ENCODE measurements at regions not wholly inside any gene's neighbourhood (a gene's known extent, or its start where the extent isn't known, plus 50 kb on each side); places are given as distances from the start of the nearest gene placed in this dataset.

- H3K9ac ChIP-seq (ENCODE audit: low read length in 5 of 5) = no peak overlapping the region
- H3K27me3 ChIP-seq (ENCODE audit: control insufficient read depth in 5 of 5, insufficient read depth in 4 of 5, low read length in 5 of 5) = peaks cover 0 to 13% (median 6%) of the 10 kb centered on the region in 5 donors
- H3K4me3 ChIP-seq (ENCODE audit: low read depth in 1 of 5, low read length in 5 of 5) = no peak overlapping the region
- no peaks in the 10 kb centered on the region for H3K36me3 ChIP-seq (ENCODE audit: control insufficient read depth in 5 of 5, insufficient read depth in 5 of 5, low read length in 5 of 5)
- H3K9me3 ChIP-seq (ENCODE audit: control insufficient read depth in 5 of 5, low read length in 5 of 5) = peaks cover 2 to 8% (median 6%) of the 10 kb centered on the region in 5 donors
- no peak overlapping the region for H3K27ac ChIP-seq (ENCODE audit: low read depth, low read length)
- no peaks in the 10 kb centered on the region for H3K4me1 ChIP-seq (ENCODE audit: control insufficient read depth in 5 of 5, insufficient read depth in 5 of 5, low read length in 5 of 5)
Measured at GRCh38 chr22:48936391-48936790, 891.3 kb downstream of the BRD1 start.

GRCh38 chr22:48934446-48934845 is 893.2 kb downstream of the BRD1 start:
- H3K4me1 ChIP-seq (ENCODE audit: control insufficient read depth in 5 of 5, insufficient read depth in 5 of 5, low read length in 5 of 5) = no peaks in the 10 kb centered on the region
- H3K27me3 ChIP-seq (ENCODE audit: control insufficient read depth in 5 of 5, insufficient read depth in 4 of 5, low read length in 5 of 5) = peaks cover 0 to 8% (median 3%) of the 10 kb centered on the region in 5 donors
- no peak overlapping the region for H3K27ac ChIP-seq (ENCODE audit: low read depth, low read length)
- no peaks in the 10 kb centered on the region for H3K36me3 ChIP-seq (ENCODE audit: control insufficient read depth in 5 of 5, insufficient read depth in 5 of 5, low read length in 5 of 5)
- H3K9ac ChIP-seq (ENCODE audit: low read length in 5 of 5) = no peak overlapping the region
- H3K9me3 ChIP-seq (ENCODE audit: control insufficient read depth in 5 of 5, low read length in 5 of 5) = peaks cover 2 to 8% (median 6%) of the 10 kb centered on the region in 5 donors
- no peak overlapping the region for H3K4me3 ChIP-seq (ENCODE audit: low read depth in 1 of 5, low read length in 5 of 5)

- no peaks in the 10 kb centered on the region for H3K4me1 ChIP-seq (ENCODE audit: control insufficient read depth in 5 of 5, insufficient read depth in 5 of 5, low read length in 5 of 5)
- peaks cover 2 to 7% (median 4%) of the 10 kb centered on the region in 5 donors for H3K9me3 ChIP-seq (ENCODE audit: control insufficient read depth in 5 of 5, low read length in 5 of 5)
- H3K27ac ChIP-seq (ENCODE audit: low read depth, low read length) = no peak overlapping the region
- peaks cover 2 to 12% (median 7%) of the 10 kb centered on the region in 5 donors for H3K27me3 ChIP-seq (ENCODE audit: control insufficient read depth in 5 of 5, insufficient read depth in 4 of 5, low read length in 5 of 5)
- no peak overlapping the region for H3K4me3 ChIP-seq (ENCODE audit: low read depth in 1 of 5, low read length in 5 of 5)
- H3K9ac ChIP-seq (ENCODE audit: low read length in 5 of 5) = no peak overlapping the region
- H3K36me3 ChIP-seq (ENCODE audit: control insufficient read depth in 5 of 5, insufficient read depth in 5 of 5, low read length in 5 of 5) = no peaks in the 10 kb centered on the region
Measured at GRCh38 chr22:48931452-48931851, 896.2 kb downstream of the BRD1 start.

DNA sequence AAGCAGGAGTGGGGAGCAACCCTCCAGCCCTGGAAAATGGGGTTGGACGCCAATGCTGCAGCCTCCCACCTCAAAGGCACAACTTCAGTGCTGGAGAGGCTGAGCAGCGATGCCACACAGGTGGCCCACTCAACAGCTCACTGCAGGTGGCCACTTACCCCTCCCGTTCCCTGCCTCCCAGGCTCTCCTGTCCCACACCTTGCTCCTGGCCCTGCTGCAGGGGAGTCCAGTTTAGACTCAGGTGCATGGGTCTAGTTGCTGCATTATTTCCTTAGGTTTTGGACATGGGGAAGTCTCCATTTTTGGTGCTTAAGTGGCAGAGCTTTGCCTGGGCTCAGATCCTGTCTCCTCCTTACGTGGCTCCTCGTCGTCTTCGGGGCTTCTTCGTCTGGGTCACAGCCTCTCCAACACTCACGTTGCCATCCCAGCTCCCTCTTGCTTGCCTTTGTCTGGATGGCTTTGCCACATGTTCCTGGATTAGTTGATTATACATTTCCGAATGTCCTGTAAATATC is 898.3 kb downstream of the BRD1 start:
- H3K36me3 ChIP-seq (ENCODE audit: control insufficient read depth in 5 of 5, insufficient read depth in 5 of 5, low read length in 5 of 5) = no peaks in the 10 kb centered on the region
- peaks cover 0 to 1% (median 0%) of the 10 kb centered on the region in 5 donors for H3K9me3 ChIP-seq (ENCODE audit: control insufficient read depth in 5 of 5, low read length in 5 of 5)
- no peaks in the 10 kb centered on the region for H3K4me1 ChIP-seq (ENCODE audit: control insufficient read depth in 5 of 5, insufficient read depth in 5 of 5, low read length in 5 of 5)
- H3K9ac ChIP-seq (ENCODE audit: low read length in 5 of 5) = no peak overlapping the region
- no peak overlapping the region for H3K4me3 ChIP-seq (ENCODE audit: low read depth in 1 of 5, low read length in 5 of 5)
- H3K27me3 ChIP-seq (ENCODE audit: control insufficient read depth in 5 of 5, insufficient read depth in 4 of 5, low read length in 5 of 5) = peaks cover 3 to 9% (median 7%) of the 10 kb centered on the region in 5 donors
- no peak overlapping the region for H3K27ac ChIP-seq (ENCODE audit: low read depth, low read length)

DNA sequence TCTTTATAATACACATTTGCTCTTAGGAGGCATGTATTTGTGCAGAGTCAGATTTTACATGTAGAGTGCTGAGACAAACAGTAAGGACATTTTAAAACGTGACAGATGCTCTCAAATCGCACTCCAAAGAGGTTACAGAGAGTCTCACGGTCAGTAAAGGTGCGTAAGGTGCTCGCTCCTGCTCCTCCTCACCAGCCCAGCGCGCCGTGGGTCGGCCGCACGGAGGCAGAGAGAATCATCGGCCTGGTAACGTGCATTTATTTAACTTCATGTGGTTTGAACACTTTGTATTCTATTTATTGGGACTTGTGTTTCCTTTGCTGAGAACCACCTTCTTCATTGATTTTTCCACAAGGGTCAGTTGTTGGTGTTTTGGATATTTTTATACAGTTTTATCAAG is 900.1 kb downstream of the BRD1 start:
- Histone ChIP-seq H3K27me3 (ENCODE audit: control insufficient read depth in 5 of 5, insufficient read depth in 4 of 5, low read length in 5 of 5) (peaks cover 5 to 13% (median 9%) of the 10 kb centered on the region in 5 donors), H3K4me3 (ENCODE audit: low read depth in 1 of 5, low read length in 5 of 5) (no peak overlapping the region), H3K36me3 (ENCODE audit: control insufficient read depth in 5 of 5, insufficient read depth in 5 of 5, low read length in 5 of 5) (no peaks in the 10 kb centered on the region), H3K27ac (ENCODE audit: low read depth, low read length) (no peak overlapping the region), H3K4me1 (ENCODE audit: control insufficient read depth in 5 of 5, insufficient read depth in 5 of 5, low read length in 5 of 5) (no peaks in the 10 kb centered on the region), H3K9ac (ENCODE audit: low read length in 5 of 5) (no peak overlapping the region), H3K9me3 (ENCODE audit: control insufficient read depth in 5 of 5, low read length in 5 of 5) (no peaks in the 10 kb centered on the region)

DNA sequence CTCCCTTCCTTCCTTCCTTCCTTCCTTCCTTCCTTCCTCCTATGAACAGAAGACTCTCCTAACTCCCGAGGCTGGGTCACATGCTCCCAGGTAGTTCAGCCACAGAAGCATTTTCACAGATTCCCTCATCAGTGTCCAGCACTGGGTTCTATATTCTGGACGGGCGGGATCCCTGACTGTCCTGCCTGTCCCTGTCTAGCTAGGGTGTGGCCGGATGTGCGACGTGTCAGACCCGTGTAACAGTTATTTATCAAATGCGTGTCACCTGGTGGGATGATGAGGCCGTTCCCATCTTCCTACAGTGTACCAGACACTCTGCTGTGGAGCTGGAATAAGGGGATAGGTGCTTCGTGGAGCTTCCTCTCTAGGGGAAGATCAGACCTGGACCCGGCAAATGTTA is 901.0 kb downstream of the BRD1 start:
- no peak overlapping the region for H3K9ac ChIP-seq (ENCODE audit: low read length in 5 of 5)
- H3K4me3 ChIP-seq (ENCODE audit: low read depth in 1 of 5, low read length in 5 of 5) = no peak overlapping the region
- H3K4me1 ChIP-seq (ENCODE audit: control insufficient read depth in 5 of 5, insufficient read depth in 5 of 5, low read length in 5 of 5) = no peaks in the 10 kb centered on the region
- no peak overlapping the region for H3K27ac ChIP-seq (ENCODE audit: low read depth, low read length)
- no peaks in the 10 kb centered on the region for H3K36me3 ChIP-seq (ENCODE audit: control insufficient read depth in 5 of 5, insufficient read depth in 5 of 5, low read length in 5 of 5)
- H3K27me3 ChIP-seq (ENCODE audit: control insufficient read depth in 5 of 5, insufficient read depth in 4 of 5, low read length in 5 of 5) = peaks cover 7 to 15% (median 11%) of the 10 kb centered on the region in 5 donors
- H3K9me3 ChIP-seq (ENCODE audit: control insufficient read depth in 5 of 5, low read length in 5 of 5) = no peaks in the 10 kb centered on the region

DNA sequence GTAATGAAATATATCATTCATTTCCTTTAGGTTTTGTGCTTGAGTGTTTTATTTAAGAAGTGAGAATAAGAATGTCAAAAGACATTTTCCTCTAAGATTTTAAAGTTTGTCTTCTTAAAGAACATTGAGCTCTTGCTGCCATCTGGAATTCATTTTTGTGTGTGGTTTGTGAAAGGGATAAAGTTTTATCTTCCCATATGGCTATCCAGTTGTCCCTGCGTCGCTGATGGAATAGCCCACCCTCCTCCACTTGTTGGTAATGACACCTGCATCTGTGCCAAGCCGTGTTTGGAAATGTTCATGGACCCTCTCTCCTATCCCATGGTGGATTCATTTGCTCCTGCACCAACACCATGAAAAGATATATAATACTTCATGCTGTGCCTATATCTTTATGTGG is 901.5 kb downstream of the BRD1 start:
- Histone ChIP-seq H3K36me3 (ENCODE audit: control insufficient read depth in 5 of 5, insufficient read depth in 5 of 5, low read length in 5 of 5) (no peaks in the 10 kb centered on the region), H3K4me3 (ENCODE audit: low read depth in 1 of 5, low read length in 5 of 5) (no peak overlapping the region), H3K27ac (ENCODE audit: low read depth, low read length) (no peak overlapping the region), H3K9ac (ENCODE audit: low read length in 5 of 5) (no peak overlapping the region), H3K4me1 (ENCODE audit: control insufficient read depth in 5 of 5, insufficient read depth in 5 of 5, low read length in 5 of 5) (no peaks in the 10 kb centered on the region), H3K27me3 (ENCODE audit: control insufficient read depth in 5 of 5, insufficient read depth in 4 of 5, low read length in 5 of 5) (peaks cover 7 to 20% (median 11%) of the 10 kb centered on the region in 5 donors), H3K9me3 (ENCODE audit: control insufficient read depth in 5 of 5, low read length in 5 of 5) (no peaks in the 10 kb centered on the region)

GRCh38 chr22:48925450-48925849 is 902.2 kb downstream of the BRD1 start:
- Histone ChIP-seq H3K4me3 (ENCODE audit: low read depth in 1 of 5, low read length in 5 of 5) (no peak overlapping the region), H3K9me3 (ENCODE audit: control insufficient read depth in 5 of 5, low read length in 5 of 5) (no peaks in the 10 kb centered on the region), H3K4me1 (ENCODE audit: control insufficient read depth in 5 of 5, insufficient read depth in 5 of 5, low read length in 5 of 5) (no peaks in the 10 kb centered on the region), H3K27me3 (ENCODE audit: control insufficient read depth in 5 of 5, insufficient read depth in 4 of 5, low read length in 5 of 5) (peaks cover 11 to 24% (median 13%) of the 10 kb centered on the region in 5 donors), H3K9ac (ENCODE audit: low read length in 5 of 5) (no peak overlapping the region), H3K27ac (ENCODE audit: low read depth, low read length) (no peak overlapping the region), H3K36me3 (ENCODE audit: control insufficient read depth in 5 of 5, insufficient read depth in 5 of 5, low read length in 5 of 5) (no peaks in the 10 kb centered on the region)

DNA sequence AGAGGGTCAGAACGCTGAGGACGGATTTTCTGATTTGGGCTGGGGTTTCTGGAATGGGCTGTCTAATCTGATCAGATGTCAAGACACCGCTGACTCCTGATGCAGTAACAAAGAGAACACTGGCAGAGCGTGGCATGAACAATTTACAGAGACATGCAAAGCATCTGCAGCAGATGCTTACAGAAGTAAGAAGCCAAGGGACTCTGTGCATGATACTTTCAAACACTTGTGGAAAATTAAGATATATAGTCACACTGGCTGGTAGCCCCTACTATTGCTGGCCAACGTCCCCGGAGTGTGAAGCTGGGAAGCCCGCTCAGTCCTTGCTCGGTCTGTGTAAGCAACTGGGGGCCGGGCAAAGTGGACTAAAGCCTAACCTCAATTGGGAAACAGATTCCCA is 903.7 kb downstream of the BRD1 start:
- H3K4me3 ChIP-seq (ENCODE audit: low read depth in 1 of 5, low read length in 5 of 5) = no peak overlapping the region
- H3K4me1 ChIP-seq (ENCODE audit: control insufficient read depth in 5 of 5, insufficient read depth in 5 of 5, low read length in 5 of 5) = no peaks in the 10 kb centered on the region
- no peaks in the 10 kb centered on the region for H3K9me3 ChIP-seq (ENCODE audit: control insufficient read depth in 5 of 5, low read length in 5 of 5)
- no peak overlapping the region for H3K27ac ChIP-seq (ENCODE audit: low read depth, low read length)
- H3K27me3 ChIP-seq (ENCODE audit: control insufficient read depth in 5 of 5, insufficient read depth in 4 of 5, low read length in 5 of 5) = peaks cover 6 to 30% (median 19%) of the 10 kb centered on the region in 5 donors
- H3K36me3 ChIP-seq (ENCODE audit: control insufficient read depth in 5 of 5, insufficient read depth in 5 of 5, low read length in 5 of 5) = no peaks in the 10 kb centered on the region
- no peak overlapping the region for H3K9ac ChIP-seq (ENCODE audit: low read length in 5 of 5)

GRCh38 chr22:48923165-48923865 is 904.4 kb downstream of the BRD1 start:
- Histone ChIP-seq H3K4me1 (ENCODE audit: control insufficient read depth in 5 of 5, insufficient read depth in 5 of 5, low read length in 5 of 5) (no peaks in the 10 kb centered on the region), H3K36me3 (ENCODE audit: control insufficient read depth in 5 of 5, insufficient read depth in 5 of 5, low read length in 5 of 5) (no peaks in the 10 kb centered on the region), H3K9me3 (ENCODE audit: control insufficient read depth in 5 of 5, low read length in 5 of 5) (no peaks in the 10 kb centered on the region), H3K4me3 (ENCODE audit: low read depth in 1 of 5, low read length in 5 of 5) (no peak overlapping the region), H3K27ac (ENCODE audit: low read depth, low read length) (no peak overlapping the region), H3K9ac (ENCODE audit: low read length in 5 of 5) (no peak overlapping the region), H3K27me3 (ENCODE audit: control insufficient read depth in 5 of 5, insufficient read depth in 4 of 5, low read length in 5 of 5) (peaks cover 6 to 32% (median 19%) of the 10 kb centered on the region in 5 donors)
